Upper lobe of left lung (tissue), 4 donors: ENCODE measurements at regions not wholly inside any gene's neighbourhood (a gene's known extent, or its start where the extent isn't known, plus 50 kb on each side); places are given as distances from the start of the nearest gene placed in this dataset.

ENCODE experiments used
- EP300 ChIP-seq, 4 donors: sonication (generic); formaldehyde crosslinking; IDR thresholded peaks; one replicate each; pipeline ENCODE4 v1.5.1; 2017; ENCODE audit warnings: antibody characterized with exemption in 4 of 4, control low read depth in 2 of 4
- POLR2A ChIP-seq, 4 donors: fragments of 450-650 bp; IDR thresholded peaks; one replicate each; pipeline ENCODE4 v1.5.1; 2016 to 2017; ENCODE audit warnings: antibody characterized with exemption in 4 of 4, mild to moderate bottlenecking in 2 of 4
- TF ChIP-seq, protein P1 (sequence below), 6 experiments: fragments of 450-650 bp in 4 of 6; fragments of 200-600 bp in 2 of 6; sonication (generic) in 2 of 6; IDR thresholded peaks; one replicate each; pipeline ENCODE4 v1.5.1; 2016 to 2019; ENCODE audit warnings: antibody characterized with exemption in 6 of 6

DNA sequence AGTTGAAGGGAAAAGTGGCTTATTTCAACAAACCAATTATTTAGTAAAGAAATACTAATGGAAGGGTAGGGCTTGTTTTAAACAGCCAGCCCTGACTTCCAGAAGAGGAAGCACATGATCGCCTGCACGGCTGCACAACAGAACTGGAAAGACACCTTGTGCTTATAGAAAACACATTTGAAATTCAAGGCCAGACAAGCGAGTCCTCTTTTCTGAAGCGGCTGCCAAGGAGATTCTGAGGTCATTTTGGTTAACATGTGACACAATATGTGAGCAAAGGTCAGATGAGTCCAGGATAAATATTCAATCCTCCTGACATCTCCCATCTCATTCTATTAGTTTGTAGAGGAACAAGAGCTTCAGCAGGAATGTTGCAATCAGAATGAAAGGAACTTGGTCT, 461.4 kb upstream of the ST8SIA4 start:
- TF ChIP-seq POLR2A (IDR thresholded peaks at IDR 0.05) (no peak), EP300 (IDR thresholded peaks at IDR 0.05) (no peak)
- TF ChIP-seq, protein P1, sequence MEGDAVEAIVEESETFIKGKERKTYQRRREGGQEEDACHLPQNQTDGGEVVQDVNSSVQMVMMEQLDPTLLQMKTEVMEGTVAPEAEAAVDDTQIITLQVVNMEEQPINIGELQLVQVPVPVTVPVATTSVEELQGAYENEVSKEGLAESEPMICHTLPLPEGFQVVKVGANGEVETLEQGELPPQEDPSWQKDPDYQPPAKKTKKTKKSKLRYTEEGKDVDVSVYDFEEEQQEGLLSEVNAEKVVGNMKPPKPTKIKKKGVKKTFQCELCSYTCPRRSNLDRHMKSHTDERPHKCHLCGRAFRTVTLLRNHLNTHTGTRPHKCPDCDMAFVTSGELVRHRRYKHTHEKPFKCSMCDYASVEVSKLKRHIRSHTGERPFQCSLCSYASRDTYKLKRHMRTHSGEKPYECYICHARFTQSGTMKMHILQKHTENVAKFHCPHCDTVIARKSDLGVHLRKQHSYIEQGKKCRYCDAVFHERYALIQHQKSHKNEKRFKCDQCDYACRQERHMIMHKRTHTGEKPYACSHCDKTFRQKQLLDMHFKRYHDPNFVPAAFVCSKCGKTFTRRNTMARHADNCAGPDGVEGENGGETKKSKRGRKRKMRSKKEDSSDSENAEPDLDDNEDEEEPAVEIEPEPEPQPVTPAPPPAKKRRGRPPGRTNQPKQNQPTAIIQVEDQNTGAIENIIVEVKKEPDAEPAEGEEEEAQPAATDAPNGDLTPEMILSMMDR (IDR thresholded peaks at IDR 0.05) = no peak
